ENCODE measurements at regions not wholly inside any gene's neighbourhood (a gene's known extent, or its start where the extent isn't known, plus 50 kb on each side); places are given as distances from the start of the nearest gene placed in this dataset.

- BruUV-seq (replicated peaks) = no TSS peak
- TF ChIP-seq SMC3 (IDR thresholded peaks at IDR 0.05; ENCODE audit: low read depth, low read length) (peak; percentile 77), NFE2L2 (IDR thresholded peaks at IDR 0.05; ENCODE audit: low read depth, low read length) (no peak), RCOR1 (IDR thresholded peaks at IDR 0.05; ENCODE audit: insufficient replicate concordance, low read length) (no peak), CTCF (conservative IDR thresholded peaks at IDR 0.05; ENCODE audit: low read depth, low read length) (peak; percentile 80), MAFK (IDR thresholded peaks at IDR 0.05; ENCODE audit: low read depth, low read length) (no peak), CHD1 (IDR thresholded peaks at IDR 0.05; ENCODE audit: low read depth, low read length) (no peak), CEBPB (IDR thresholded peaks at IDR 0.05; ENCODE audit: low read depth, low read length) (no peak), FOS (IDR thresholded peaks at IDR 0.05; ENCODE audit: low read depth, low read length) (no peak), MXI1 (IDR thresholded peaks at IDR 0.05; ENCODE audit: borderline replicate concordance, low read depth, low read length) (no peak), RAD21 (IDR thresholded peaks at IDR 0.05; ENCODE audit: low read length) (peak; percentile 73), ELK1 (IDR thresholded peaks at IDR 0.05; ENCODE audit: borderline replicate concordance, low read depth, low read length) (no peak), POLR2A (IDR thresholded peaks at IDR 0.05; ENCODE audit: low read depth, low read length) (no peak), MAZ (IDR thresholded peaks at IDR 0.05; ENCODE audit: borderline replicate concordance, low read depth, low read length) (no peak), RFX5 (IDR thresholded peaks at IDR 0.05; ENCODE audit: low read depth, low read length) (no peak)
- TF ChIP-seq, protein P1, sequence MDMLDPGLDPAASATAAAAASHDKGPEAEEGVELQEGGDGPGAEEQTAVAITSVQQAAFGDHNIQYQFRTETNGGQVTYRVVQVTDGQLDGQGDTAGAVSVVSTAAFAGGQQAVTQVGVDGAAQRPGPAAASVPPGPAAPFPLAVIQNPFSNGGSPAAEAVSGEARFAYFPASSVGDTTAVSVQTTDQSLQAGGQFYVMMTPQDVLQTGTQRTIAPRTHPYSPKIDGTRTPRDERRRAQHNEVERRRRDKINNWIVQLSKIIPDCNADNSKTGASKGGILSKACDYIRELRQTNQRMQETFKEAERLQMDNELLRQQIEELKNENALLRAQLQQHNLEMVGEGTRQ (IDR thresholded peaks at IDR 0.05; ENCODE audit: low read depth, low read length) = no peak
Measured at GRCh38 chr2:105545730-105546627, 147.1 kb upstream of the FHL2 start.

More at GRCh38 chr2:105545730-105546627, 147.1 kb upstream of the FHL2 start:
- dilution Hi-C loops (cut with HindIII; ENCODE audit: low sequenced_read_pairs, unreplicated experiment) (no loop called here), intact Hi-C loops (cut with micrococcal nuclease) (loop anchor here (1.0 kb wide), 2 partner anchors 201 to 432 kb away; no protein-coding TSS in a partner anchor), in situ Hi-C loops (cut with MboI; ENCODE audit: low sequenced_read_pairs) (no loop called here)
- H2AK5ac ChIP-seq (ENCODE audit: low read depth, low read length) = no peak overlapping the region
- H2BK15ac ChIP-seq (ENCODE audit: low read depth, low read length) = no peak overlapping the region
- WGBS, 2 experiments (ENCODE audit: extremely low coverage in 2 of 2, insufficient read length in 1 of 2) = 23% methylated on average over 4 of the region's 11 CpGs; no CpG with 5 or more reads in 1 of the 2 experiments
- no peak overlapping the region for H3K9ac ChIP-seq (ENCODE audit: low read depth, low read length)
- H2AK9ac ChIP-seq (replicated peaks; ENCODE audit: low read depth, low read length, poor library complexity) = no peak overlapping the region
- H3K4me3 ChIP-seq (ENCODE audit: insufficient read depth, low read depth, low read length) = no peak overlapping the region
- H3K36me3 ChIP-seq (ENCODE audit: control insufficient read depth, insufficient read depth, low read length) = no peaks in the 10 kb centered on the region
- peak; percentile 94 for ATAC-seq (ENCODE audit: low read depth)
- H3K23ac ChIP-seq (ENCODE audit: low read depth, low read length) = no peak overlapping the region
- H3K56ac ChIP-seq (ENCODE audit: extremely low read depth, insufficient read depth, low read length) = no peak overlapping the region
- no peaks in the 10 kb centered on the region for H3K9me3 ChIP-seq (ENCODE audit: control insufficient read depth, insufficient read depth, low read length)
- no peaks in the 10 kb centered on the region for H3K79me1 ChIP-seq (ENCODE audit: low read depth in 1 of 2, low read length in 2 of 2)
- H3K4me2 ChIP-seq (ENCODE audit: low read depth, low read length) = no peak overlapping the region
- H3K14ac ChIP-seq (replicated peaks; ENCODE audit: low read depth, low read length) = no peak overlapping the region
- H2AFZ ChIP-seq (replicated peaks; ENCODE audit: low read length, poor library complexity) = no peak overlapping the region
- H3K4me1 ChIP-seq (ENCODE audit: control insufficient read depth, insufficient read depth, low read length) = no peaks in the 10 kb centered on the region
- no peak overlapping the region for H3K4ac ChIP-seq (ENCODE audit: low read depth, low read length)
- no peak overlapping the region for H4K8ac ChIP-seq (ENCODE audit: low read depth in 2 of 2, low read length in 2 of 2)
- POLR2A ChIA-PET (ENCODE audit: unreplicated experiment) = no interaction called here
- H4K91ac ChIP-seq (ENCODE audit: insufficient read depth, low read depth, low read length) = no peak overlapping the region
- no peak overlapping the region for H2BK120ac ChIP-seq (ENCODE audit: low read depth, low read length)
- no peak overlapping the region for H3K18ac ChIP-seq (ENCODE audit: low read depth, low read length)
- H4K5ac ChIP-seq (ENCODE audit: low read depth, low read length) = no peak overlapping the region
- H3K9me1 ChIP-seq (ENCODE audit: insufficient read depth, low read length) = no peaks in the 10 kb centered on the region; the same call in 1 of the 2 replicates
- H3K27me3 ChIP-seq (ENCODE audit: control insufficient read depth, insufficient read depth, low read length) = peaks cover 33% of the 10 kb centered on the region
- no peak overlapping the region for H2BK20ac ChIP-seq (ENCODE audit: low read depth, low read length)
- no peak overlapping the region for H3K27ac ChIP-seq (ENCODE audit: insufficient read depth, low read length)
- CTCF ChIA-PET = interaction anchor here (0.7 kb wide), 1 partner anchor 178 kb away, joined by 4 read pairs; no protein-coding TSS in a partner anchor
- peak; percentile 62 for DNase-seq
- no peaks in the 10 kb centered on the region for H4K20me1 ChIP-seq (ENCODE audit: insufficient read depth, low read length)
- H2BK5ac ChIP-seq (ENCODE audit: low read depth, low read length, poor library complexity, severe bottlenecking) = no peak overlapping the region
